ENCODE measurements at regions not wholly inside any gene's neighbourhood (a gene's known extent, or its start where the extent isn't known, plus 50 kb on each side); places are given as distances from the start of the nearest gene placed in this dataset.

- no peak for DNase-seq
These were observed 690.6 kb downstream of the TBC1D22A start for GRCh38 chr22:47453049-47453448.

- no peak for DNase-seq
These were observed 689.7 kb downstream of the TBC1D22A start for GRCh38 chr22:47452184-47452583.

GRCh38 chr22:47450876-47451475 lies 688.5 kb downstream of the TBC1D22A start:
- no peak for DNase-seq

- no peak for DNase-seq
These were observed 687.2 kb downstream of the TBC1D22A start for GRCh38 chr22:47449508-47450270.

GRCh38 chr22:47448231-47449223 lies 686.1 kb downstream of the TBC1D22A start:
- DNase-seq: no peak

- DNase-seq: no peak
These were observed 684.7 kb downstream of the TBC1D22A start for GRCh38 chr22:47446821-47447810.

- DNase-seq: no peak
These were observed 683.9 kb downstream of the TBC1D22A start for GRCh38 chr22:47446331-47446730.

- no peak for DNase-seq
These were observed 683.4 kb downstream of the TBC1D22A start for GRCh38 chr22:47445716-47446290.

GRCh38 chr22:47445212-47445611 lies 682.8 kb downstream of the TBC1D22A start:
- no peak for DNase-seq

- no peak for DNase-seq
These were observed 682.3 kb downstream of the TBC1D22A start for GRCh38 chr22:47444746-47445065.

GRCh38 chr22:47443836-47444745 lies 681.6 kb downstream of the TBC1D22A start:
- DNase-seq: no peak

GRCh38 chr22:47442821-47443220 lies 680.4 kb downstream of the TBC1D22A start:
- DNase-seq: no peak

- no peak for DNase-seq
These were observed 677.3 kb downstream of the TBC1D22A start for GRCh38 chr22:47439643-47440265.

GRCh38 chr22:47437636-47438035 lies 675.2 kb downstream of the TBC1D22A start:
- DNase-seq: no peak

- DNase-seq: no peak
These were observed 674.7 kb downstream of the TBC1D22A start for GRCh38 chr22:47437110-47437509.

GRCh38 chr22:47435826-47436225 lies 673.4 kb downstream of the TBC1D22A start:
- no peak for DNase-seq

GRCh38 chr22:47435204-47435487 lies 672.7 kb downstream of the TBC1D22A start:
- no peak for DNase-seq

- DNase-seq: no peak
These were observed 672.1 kb downstream of the TBC1D22A start for GRCh38 chr22:47434336-47435203.

GRCh38 chr22:47433627-47434026 lies 671.2 kb downstream of the TBC1D22A start:
- DNase-seq: no peak

GRCh38 chr22:47432683-47433082 lies 670.2 kb downstream of the TBC1D22A start:
- DNase-seq: no peak

Data from bone marrow (tissue), 2 donors.